Renal pelvis (tissue), 1 donor: ENCODE measurements at regions not wholly inside any gene's neighbourhood (a gene's known extent, or its start where the extent isn't known, plus 50 kb on each side); places are given as distances from the start of the nearest gene placed in this dataset.

Source experiments
- DNase-seq: peaks from one replicate; pipeline ENCODE4 v3.0.0-alpha.2; 2013

- DNase-seq: peak; percentile 26
These were observed 181.4 kb downstream of the AKR1D1 start for GRCh38 chr7:138257459-138258196.

GRCh38 chr7:138258197-138258559 is 181.9 kb downstream of the AKR1D1 start:
- DNase-seq: no peak

GRCh38 chr7:138259675-138260074 is 183.4 kb downstream of the AKR1D1 start:
- no peak for DNase-seq

- DNase-seq: no peak
These were observed 191.7 kb downstream of the AKR1D1 start for GRCh38 chr7:138267934-138268333.

- no peak for DNase-seq
These were observed 183.2 kb upstream of the TRIM24 start for GRCh38 chr7:138276891-138277290.

- no peak for DNase-seq
These were observed 181.5 kb upstream of the TRIM24 start for GRCh38 chr7:138278601-138279000.

GRCh38 chr7:138282997-138283396 is 177.1 kb upstream of the TRIM24 start:
- DNase-seq: no peak

GRCh38 chr7:138285129-138285528 is 174.9 kb upstream of the TRIM24 start:
- no peak for DNase-seq

GRCh38 chr7:138286846-138287245 is 173.2 kb upstream of the TRIM24 start:
- DNase-seq: no peak

GRCh38 chr7:138287549-138287948 is 172.5 kb upstream of the TRIM24 start:
- DNase-seq: no peak

GRCh38 chr7:138289082-138289481 is 171.0 kb upstream of the TRIM24 start:
- DNase-seq: no peak

GRCh38 chr7:138289864-138290263 is 170.2 kb upstream of the TRIM24 start:
- DNase-seq: no peak

GRCh38 chr7:138292951-138293350 is 167.1 kb upstream of the TRIM24 start:
- no peak for DNase-seq

GRCh38 chr7:138295049-138295637 is 164.9 kb upstream of the TRIM24 start:
- DNase-seq: no peak

GRCh38 chr7:138297526-138297925 is 162.5 kb upstream of the TRIM24 start:
- no peak for DNase-seq

- no peak for DNase-seq
These were observed 161.0 kb upstream of the TRIM24 start for GRCh38 chr7:138299066-138299465.

GRCh38 chr7:138303230-138304070 is 156.6 kb upstream of the TRIM24 start:
- no peak for DNase-seq

- no peak for DNase-seq
These were observed 156.1 kb upstream of the TRIM24 start for GRCh38 chr7:138304071-138304320.

GRCh38 chr7:138307633-138308032 is 152.4 kb upstream of the TRIM24 start:
- no peak for DNase-seq

- DNase-seq: no peak
These were observed 151.9 kb upstream of the TRIM24 start for GRCh38 chr7:138308136-138308535.

- no peak for DNase-seq
These were observed 150.9 kb upstream of the TRIM24 start for GRCh38 chr7:138309186-138309585.

GRCh38 chr7:138313829-138314178 is 146.3 kb upstream of the TRIM24 start:
- DNase-seq: no peak

GRCh38 chr7:138316421-138317043 is 143.5 kb upstream of the TRIM24 start:
- DNase-seq: no peak
